PC-3 (cell line): ENCODE measurements at regions not wholly inside any gene's neighbourhood (a gene's known extent, or its start where the extent isn't known, plus 50 kb on each side); places are given as distances from the start of the nearest gene placed in this dataset.

Experiments
- EZH2 ChIP-seq: fragments of 300-600 bp; sonication (generic); IDR thresholded peaks from one replicate; pipeline ENCODE4 v1.6.1; 2017; ENCODE audit warnings: antibody characterized with exemption, mild to moderate bottlenecking, low read length; ENCODE audit not compliant: unreplicated experiment
- EZH2phosphoT487 ChIP-seq: fragments of 300-600 bp; sonication (generic); IDR thresholded peaks from 2 replicates; pipeline ENCODE4 v1.6.1; 2018; ENCODE audit warnings: mild to moderate bottlenecking, antibody characterized with exemption, low read length, borderline replicate concordance
- TF ChIP-seq, protein P1 (sequence below): fragments of 300-600 bp; sonication (generic); conservative IDR thresholded peaks from 2 replicates; pipeline ENCODE4 v1.5.1; 2017; ENCODE audit warnings: antibody characterized with exemption, low read depth, mild to moderate bottlenecking, low read length

DNA sequence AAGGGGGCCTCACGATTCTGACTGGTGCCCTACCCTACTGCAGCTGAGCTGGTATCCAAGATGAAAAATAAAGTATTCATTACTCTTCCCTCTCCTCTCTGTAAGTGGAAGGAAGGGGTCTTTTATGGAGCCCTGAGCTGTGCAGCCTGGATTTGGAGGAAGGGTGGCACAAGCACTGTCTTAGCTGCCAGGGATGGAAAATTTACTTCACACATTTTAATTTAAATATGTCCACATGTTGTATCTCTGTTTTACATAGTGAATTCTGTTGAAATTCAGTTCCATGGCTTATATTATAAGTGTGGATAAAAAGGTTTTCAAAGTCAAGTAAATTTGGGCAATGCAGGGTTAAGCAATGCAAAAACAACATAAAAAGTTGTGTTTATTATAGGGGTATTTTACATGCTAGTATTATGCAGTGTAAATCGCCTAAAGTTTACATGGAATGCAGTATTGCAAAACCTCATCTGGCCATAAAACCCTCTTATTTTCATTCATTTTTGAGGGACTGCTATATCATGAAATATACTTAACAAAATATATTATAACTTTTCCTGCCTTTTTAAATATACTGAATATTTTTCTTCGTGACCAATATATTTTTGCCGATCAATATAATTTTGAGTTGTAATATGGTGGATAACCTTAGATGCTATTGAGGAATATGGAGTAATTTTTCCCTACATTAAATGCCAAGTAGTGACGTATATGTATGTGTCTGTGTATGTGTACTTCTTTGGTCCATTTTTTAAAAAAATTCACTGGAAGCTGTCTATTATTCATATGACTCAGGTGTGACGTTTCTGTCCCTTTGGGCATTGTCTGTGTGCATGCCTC lies 333.9 kb upstream of the CYRIA start:
- TF ChIP-seq, protein P1, sequence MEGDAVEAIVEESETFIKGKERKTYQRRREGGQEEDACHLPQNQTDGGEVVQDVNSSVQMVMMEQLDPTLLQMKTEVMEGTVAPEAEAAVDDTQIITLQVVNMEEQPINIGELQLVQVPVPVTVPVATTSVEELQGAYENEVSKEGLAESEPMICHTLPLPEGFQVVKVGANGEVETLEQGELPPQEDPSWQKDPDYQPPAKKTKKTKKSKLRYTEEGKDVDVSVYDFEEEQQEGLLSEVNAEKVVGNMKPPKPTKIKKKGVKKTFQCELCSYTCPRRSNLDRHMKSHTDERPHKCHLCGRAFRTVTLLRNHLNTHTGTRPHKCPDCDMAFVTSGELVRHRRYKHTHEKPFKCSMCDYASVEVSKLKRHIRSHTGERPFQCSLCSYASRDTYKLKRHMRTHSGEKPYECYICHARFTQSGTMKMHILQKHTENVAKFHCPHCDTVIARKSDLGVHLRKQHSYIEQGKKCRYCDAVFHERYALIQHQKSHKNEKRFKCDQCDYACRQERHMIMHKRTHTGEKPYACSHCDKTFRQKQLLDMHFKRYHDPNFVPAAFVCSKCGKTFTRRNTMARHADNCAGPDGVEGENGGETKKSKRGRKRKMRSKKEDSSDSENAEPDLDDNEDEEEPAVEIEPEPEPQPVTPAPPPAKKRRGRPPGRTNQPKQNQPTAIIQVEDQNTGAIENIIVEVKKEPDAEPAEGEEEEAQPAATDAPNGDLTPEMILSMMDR: no peak
- TF ChIP-seq EZH2: no peak
- TF ChIP-seq EZH2phosphoT487: no peak
